OCI-LY3 (cell line): ENCODE measurements at regions not wholly inside any gene's neighbourhood (a gene's known extent, or its start where the extent isn't known, plus 50 kb on each side); places are given as distances from the start of the nearest gene placed in this dataset.

Source experiments
- EZH2phosphoT487 ChIP-seq: fragments of 200-600 bp; shearing (Covaris generic); IDR thresholded peaks from 2 replicates; pipeline ENCODE4 v1.6.1; 2018; ENCODE audit warnings: antibody characterized with exemption, mixed run types, low read depth
- TF ChIP-seq, protein P1 (sequence below): fragments of 200-600, 300-600 bp; sonication (generic); IDR thresholded peaks from 2 replicates; pipeline ENCODE4 v1.5.1; 2014; ENCODE audit warnings: antibody characterized with exemption, low read length, low read depth

DNA sequence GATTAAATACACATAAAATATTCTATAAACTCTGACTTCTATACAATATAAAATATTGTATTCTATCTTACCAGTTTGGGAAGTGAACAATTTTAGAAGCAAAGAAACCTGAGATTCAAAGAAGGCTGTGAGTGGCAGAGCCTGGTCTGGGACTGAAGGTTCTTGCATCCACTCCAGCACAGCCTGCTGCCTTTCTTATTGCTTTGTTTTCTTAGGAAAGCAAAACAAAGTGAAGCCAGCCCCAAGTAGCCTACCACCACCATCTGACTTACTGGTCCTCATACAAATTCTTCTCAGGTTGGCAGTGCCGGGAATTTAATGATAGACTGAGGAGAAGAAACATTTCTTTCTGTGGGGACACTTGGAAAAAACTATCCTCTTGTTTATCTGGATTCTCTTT is 129.7 kb upstream of the SMAD1 start:
- TF ChIP-seq, protein P1, sequence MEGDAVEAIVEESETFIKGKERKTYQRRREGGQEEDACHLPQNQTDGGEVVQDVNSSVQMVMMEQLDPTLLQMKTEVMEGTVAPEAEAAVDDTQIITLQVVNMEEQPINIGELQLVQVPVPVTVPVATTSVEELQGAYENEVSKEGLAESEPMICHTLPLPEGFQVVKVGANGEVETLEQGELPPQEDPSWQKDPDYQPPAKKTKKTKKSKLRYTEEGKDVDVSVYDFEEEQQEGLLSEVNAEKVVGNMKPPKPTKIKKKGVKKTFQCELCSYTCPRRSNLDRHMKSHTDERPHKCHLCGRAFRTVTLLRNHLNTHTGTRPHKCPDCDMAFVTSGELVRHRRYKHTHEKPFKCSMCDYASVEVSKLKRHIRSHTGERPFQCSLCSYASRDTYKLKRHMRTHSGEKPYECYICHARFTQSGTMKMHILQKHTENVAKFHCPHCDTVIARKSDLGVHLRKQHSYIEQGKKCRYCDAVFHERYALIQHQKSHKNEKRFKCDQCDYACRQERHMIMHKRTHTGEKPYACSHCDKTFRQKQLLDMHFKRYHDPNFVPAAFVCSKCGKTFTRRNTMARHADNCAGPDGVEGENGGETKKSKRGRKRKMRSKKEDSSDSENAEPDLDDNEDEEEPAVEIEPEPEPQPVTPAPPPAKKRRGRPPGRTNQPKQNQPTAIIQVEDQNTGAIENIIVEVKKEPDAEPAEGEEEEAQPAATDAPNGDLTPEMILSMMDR, result no peak
- TF ChIP-seq EZH2phosphoT487, result no peak
